Astrocyte (in vitro differentiated cells and primary cell): ENCODE measurements at regions not wholly inside any gene's neighbourhood (a gene's known extent, or its start where the extent isn't known, plus 50 kb on each side); places are given as distances from the start of the nearest gene placed in this dataset.
A peak's percentile ranks its signal among the peaks of the same experiment; 100 is the strongest.

Experiments
- DNase-seq: peaks from one replicate; pipeline ENCODE4 v3.0.0-alpha.2; 2010; ENCODE audit warnings: low read depth
- FAIRE-seq: peaks from 2 replicates; lab custom pipeline; 2011; peaks lifted over from hg19 to GRCh38; lab: Jason Lieb, UNC
- H2AFZ ChIP-seq: 2 replicates; pipeline ENCODE4 v1.6.0; 2012; ENCODE audit warnings: low read depth, low read length, inconsistent platforms
- H3K27ac ChIP-seq: 2 replicates; pipeline ENCODE4 v1.5.1; 2011; ENCODE audit warnings: low read depth, low read length, inconsistent platforms
- H3K27me3 ChIP-seq: 2 replicates; pipeline ENCODE4 v1.6.0; 2011; ENCODE audit warnings: low read length, inconsistent platforms; ENCODE audit not compliant: insufficient read depth
- H3K36me3 ChIP-seq: 2 replicates; pipeline ENCODE4 v1.5.1; 2011; ENCODE audit warnings: low read length, inconsistent platforms; ENCODE audit not compliant: insufficient read depth
- H3K4me1 ChIP-seq: 2 replicates; pipeline ENCODE4 v1.5.1; 2011; ENCODE audit warnings: low read length, inconsistent platforms; ENCODE audit not compliant: insufficient read depth
- H3K4me2 ChIP-seq: 2 replicates; pipeline ENCODE4 v1.6.0; 2012; ENCODE audit warnings: low read length, inconsistent platforms
- H3K4me3 ChIP-seq: 2 replicates; pipeline ENCODE4 v1.5.1; 2011; ENCODE audit warnings: low read depth, mild to moderate bottlenecking, low read length, inconsistent platforms; ENCODE audit not compliant: insufficient read depth
- H3K79me2 ChIP-seq: 2 replicates; pipeline ENCODE4 v1.6.0; 2012; ENCODE audit warnings: mild to moderate bottlenecking, low read length, inconsistent platforms; ENCODE audit not compliant: insufficient read depth
- H3K9ac ChIP-seq: 2 replicates; pipeline ENCODE4 v1.6.0; 2012; ENCODE audit warnings: mild to moderate bottlenecking, low read length, inconsistent platforms
- H3K9me3 ChIP-seq: 2 replicates; pipeline ENCODE4 v1.5.1; 2012; ENCODE audit warnings: low read depth, mild to moderate bottlenecking, low read length, inconsistent platforms; ENCODE audit not compliant: insufficient read depth
- H4K20me1 ChIP-seq: 2 replicates; pipeline ENCODE4 v1.6.0; 2012; ENCODE audit warnings: low read length, inconsistent platforms; ENCODE audit not compliant: insufficient read depth
- H3K27ac Mint-ChIP-seq: one replicate; pipeline ENCODE4 v1.8.0; 2021; ENCODE audit warnings: mild to moderate bottlenecking, mixed read lengths; ENCODE audit not compliant: unreplicated experiment
- H3K27me3 Mint-ChIP-seq: one replicate; pipeline ENCODE4 v1.8.0; 2021; ENCODE audit warnings: low read depth, mixed read lengths; ENCODE audit not compliant: unreplicated experiment
- H3K36me3 Mint-ChIP-seq: one replicate; pipeline ENCODE4 v1.8.0; 2021; ENCODE audit warnings: low read depth, mixed read lengths; ENCODE audit not compliant: unreplicated experiment
- H3K4me1 Mint-ChIP-seq: one replicate; pipeline ENCODE4 v1.8.0; 2021; ENCODE audit warnings: low read depth, mixed read lengths; ENCODE audit not compliant: unreplicated experiment
- H3K4me3 Mint-ChIP-seq: one replicate; pipeline ENCODE4 v1.8.0; 2021; ENCODE audit warnings: mild to moderate bottlenecking, moderate library complexity, mixed read lengths; ENCODE audit not compliant: unreplicated experiment
- H3K9me3 Mint-ChIP-seq: one replicate; pipeline ENCODE4 v1.8.0; 2021; ENCODE audit warnings: mild to moderate bottlenecking, mixed read lengths; ENCODE audit not compliant: unreplicated experiment
- EZH2 ChIP-seq: IDR thresholded peaks from 2 replicates; pipeline ENCODE4 v1.6.1; 2012; ENCODE audit warnings: mild to moderate bottlenecking, low read length, inconsistent platforms; ENCODE audit not compliant: insufficient read depth
- TF ChIP-seq, protein P1 (sequence below): IDR thresholded peaks from 2 replicates; pipeline ENCODE4 v1.5.1; 2011; ENCODE audit warnings: low read depth, mild to moderate bottlenecking, inconsistent platforms, low read length, moderate library complexity; ENCODE audit not compliant: insufficient read depth

DNA sequence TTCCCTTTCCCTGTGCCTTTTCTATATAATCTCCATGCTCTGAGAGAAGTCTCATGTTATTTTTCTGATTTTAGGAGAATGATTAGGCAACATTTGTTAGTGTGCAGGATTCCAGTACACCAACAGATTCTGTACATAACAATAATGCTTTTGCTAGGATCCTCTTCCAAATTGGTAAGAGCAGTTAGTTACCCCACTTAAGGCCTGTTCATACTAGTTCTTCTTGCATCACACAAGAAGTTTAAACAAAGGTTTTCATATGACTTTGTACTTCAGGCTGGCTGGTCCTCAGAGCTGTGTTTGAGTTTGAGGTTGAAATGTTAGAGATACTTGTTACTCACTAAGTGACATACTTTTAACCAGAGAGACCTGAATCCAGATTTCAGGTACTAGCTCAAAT is 686.9 kb upstream of the NRXN1 start:
- Histone ChIP-seq H3K79me2 (no peaks in the 10 kb centered on the region), H2AFZ (no peak overlapping the region), H3K4me2 (no peak overlapping the region), H3K4me1 (no peaks in the 10 kb centered on the region), H3K4me3 (no peak overlapping the region), H3K9me3 (no peaks in the 10 kb centered on the region), H3K27ac (no peak overlapping the region), H4K20me1 (no peaks in the 10 kb centered on the region), H3K9ac (no peak overlapping the region), H3K27me3 (no peaks in the 10 kb centered on the region), H3K36me3 (no peaks in the 10 kb centered on the region)
- H3K36me3 Mint-ChIP-seq: no peaks in the 10 kb centered on the region
- DNase-seq: no peak
- no peak for FAIRE-seq
- no peak overlapping the region for H3K4me3 Mint-ChIP-seq
- TF ChIP-seq, protein P1, sequence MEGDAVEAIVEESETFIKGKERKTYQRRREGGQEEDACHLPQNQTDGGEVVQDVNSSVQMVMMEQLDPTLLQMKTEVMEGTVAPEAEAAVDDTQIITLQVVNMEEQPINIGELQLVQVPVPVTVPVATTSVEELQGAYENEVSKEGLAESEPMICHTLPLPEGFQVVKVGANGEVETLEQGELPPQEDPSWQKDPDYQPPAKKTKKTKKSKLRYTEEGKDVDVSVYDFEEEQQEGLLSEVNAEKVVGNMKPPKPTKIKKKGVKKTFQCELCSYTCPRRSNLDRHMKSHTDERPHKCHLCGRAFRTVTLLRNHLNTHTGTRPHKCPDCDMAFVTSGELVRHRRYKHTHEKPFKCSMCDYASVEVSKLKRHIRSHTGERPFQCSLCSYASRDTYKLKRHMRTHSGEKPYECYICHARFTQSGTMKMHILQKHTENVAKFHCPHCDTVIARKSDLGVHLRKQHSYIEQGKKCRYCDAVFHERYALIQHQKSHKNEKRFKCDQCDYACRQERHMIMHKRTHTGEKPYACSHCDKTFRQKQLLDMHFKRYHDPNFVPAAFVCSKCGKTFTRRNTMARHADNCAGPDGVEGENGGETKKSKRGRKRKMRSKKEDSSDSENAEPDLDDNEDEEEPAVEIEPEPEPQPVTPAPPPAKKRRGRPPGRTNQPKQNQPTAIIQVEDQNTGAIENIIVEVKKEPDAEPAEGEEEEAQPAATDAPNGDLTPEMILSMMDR: no peak
- no peak for TF ChIP-seq EZH2
- H3K4me1 Mint-ChIP-seq: peaks cover 15% of the 10 kb centered on the region
- no peak overlapping the region for H3K27ac Mint-ChIP-seq
- H3K27me3 Mint-ChIP-seq: no peaks in the 10 kb centered on the region
- no peaks in the 10 kb centered on the region for H3K9me3 Mint-ChIP-seq

DNA sequence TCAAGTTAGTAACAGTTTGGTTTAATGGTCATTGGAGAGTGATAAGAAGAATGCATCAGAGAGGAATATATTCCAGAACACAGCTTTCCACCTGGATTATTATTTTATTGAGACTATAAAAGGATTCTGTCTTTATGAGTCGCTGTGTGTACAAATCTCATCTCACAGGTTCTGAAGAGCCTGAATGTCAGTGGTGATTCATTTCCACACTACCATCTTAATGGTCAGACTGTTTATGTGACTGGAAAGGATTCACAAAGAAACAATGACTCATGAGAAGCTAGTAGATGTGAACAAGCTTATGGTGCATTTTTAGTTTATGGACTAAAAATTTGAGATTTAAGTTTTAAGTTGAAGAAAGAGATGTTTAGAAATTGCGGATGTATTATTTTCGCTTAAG is 685.4 kb upstream of the NRXN1 start:
- Mint-ChIP-seq H3K4me1 (peaks cover 9% of the 10 kb centered on the region), H3K9me3 (no peaks in the 10 kb centered on the region), H3K36me3 (no peaks in the 10 kb centered on the region), H3K27me3 (no peaks in the 10 kb centered on the region), H3K27ac (peak overlapping the region; percentile 89), H3K4me3 (no peak overlapping the region)
- no peaks in the 10 kb centered on the region for H3K27me3 ChIP-seq
- no peak for FAIRE-seq
- H3K9ac ChIP-seq: no peak overlapping the region
- no peaks in the 10 kb centered on the region for H3K79me2 ChIP-seq
- H3K4me2 ChIP-seq: peak overlapping the region; percentile 32
- H3K4me3 ChIP-seq: no peak overlapping the region
- DNase-seq: peak; percentile 90
- no peaks in the 10 kb centered on the region for H3K36me3 ChIP-seq
- no peaks in the 10 kb centered on the region for H3K4me1 ChIP-seq
- TF ChIP-seq EZH2: no peak
- TF ChIP-seq, protein P1: no peak
- no peak overlapping the region for H3K27ac ChIP-seq
- H2AFZ ChIP-seq: no peak overlapping the region
- H3K9me3 ChIP-seq: no peaks in the 10 kb centered on the region
- H4K20me1 ChIP-seq: no peaks in the 10 kb centered on the region

DNA sequence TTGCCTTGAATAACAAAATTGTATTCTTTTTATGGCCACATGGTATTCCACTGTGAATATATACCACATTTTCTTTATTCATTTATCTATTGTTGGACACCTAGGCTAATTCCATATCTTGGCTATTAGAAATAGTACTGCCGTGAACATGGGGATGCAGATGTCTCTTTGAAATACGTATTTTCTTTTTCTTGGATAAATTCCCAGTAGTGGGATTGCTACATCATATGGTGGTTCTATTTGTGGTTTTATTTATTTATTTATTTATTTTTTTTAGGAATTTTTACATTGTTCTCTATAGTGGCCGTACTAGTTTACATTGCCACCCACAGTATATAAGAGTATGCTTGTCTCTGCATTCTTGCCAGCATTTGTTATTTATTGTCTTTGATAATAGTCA is 679.8 kb upstream of the NRXN1 start:
- Mint-ChIP-seq H3K4me1 (no peaks in the 10 kb centered on the region), H3K27me3 (no peaks in the 10 kb centered on the region), H3K4me3 (no peak overlapping the region), H3K9me3 (no peaks in the 10 kb centered on the region), H3K27ac (no peak overlapping the region), H3K36me3 (no peaks in the 10 kb centered on the region)
- DNase-seq (peak; percentile 65), FAIRE-seq (no peak)
- H2AFZ ChIP-seq: no peak overlapping the region
- H3K4me1 ChIP-seq: no peaks in the 10 kb centered on the region
- TF ChIP-seq, protein P1: no peak
- TF ChIP-seq EZH2: no peak
- no peak overlapping the region for H3K4me3 ChIP-seq
- no peak overlapping the region for H3K27ac ChIP-seq
- no peaks in the 10 kb centered on the region for H4K20me1 ChIP-seq
- H3K4me2 ChIP-seq: no peak overlapping the region
- no peaks in the 10 kb centered on the region for H3K9me3 ChIP-seq
- no peaks in the 10 kb centered on the region for H3K27me3 ChIP-seq
- H3K9ac ChIP-seq: no peak overlapping the region
- no peaks in the 10 kb centered on the region for H3K36me3 ChIP-seq
- H3K79me2 ChIP-seq: no peaks in the 10 kb centered on the region
